ENCODE measurements at regions not wholly inside any gene's neighbourhood (a gene's known extent, or its start where the extent isn't known, plus 50 kb on each side); places are given as distances from the start of the nearest gene placed in this dataset.
"Not testable (repeated sequence)": the region's sequence is repeated elsewhere in the genome, so short reads cannot be mapped to it uniquely, and the experiment has no call there.

- ATAC-seq (no peak), DNase-seq (no peak)
- H3K4me1 ChIP-seq, result no peaks in the 10 kb centered on the region
- no peaks in the 10 kb centered on the region for H3K36me3 ChIP-seq
- no peaks in the 10 kb centered on the region for H3K27me3 ChIP-seq
- TF ChIP-seq, protein P1, sequence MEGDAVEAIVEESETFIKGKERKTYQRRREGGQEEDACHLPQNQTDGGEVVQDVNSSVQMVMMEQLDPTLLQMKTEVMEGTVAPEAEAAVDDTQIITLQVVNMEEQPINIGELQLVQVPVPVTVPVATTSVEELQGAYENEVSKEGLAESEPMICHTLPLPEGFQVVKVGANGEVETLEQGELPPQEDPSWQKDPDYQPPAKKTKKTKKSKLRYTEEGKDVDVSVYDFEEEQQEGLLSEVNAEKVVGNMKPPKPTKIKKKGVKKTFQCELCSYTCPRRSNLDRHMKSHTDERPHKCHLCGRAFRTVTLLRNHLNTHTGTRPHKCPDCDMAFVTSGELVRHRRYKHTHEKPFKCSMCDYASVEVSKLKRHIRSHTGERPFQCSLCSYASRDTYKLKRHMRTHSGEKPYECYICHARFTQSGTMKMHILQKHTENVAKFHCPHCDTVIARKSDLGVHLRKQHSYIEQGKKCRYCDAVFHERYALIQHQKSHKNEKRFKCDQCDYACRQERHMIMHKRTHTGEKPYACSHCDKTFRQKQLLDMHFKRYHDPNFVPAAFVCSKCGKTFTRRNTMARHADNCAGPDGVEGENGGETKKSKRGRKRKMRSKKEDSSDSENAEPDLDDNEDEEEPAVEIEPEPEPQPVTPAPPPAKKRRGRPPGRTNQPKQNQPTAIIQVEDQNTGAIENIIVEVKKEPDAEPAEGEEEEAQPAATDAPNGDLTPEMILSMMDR (IDR thresholded peaks at IDR 0.05), result no peak
- peaks cover 0 to 7% of the 10 kb centered on the region in 2 donors for H3K9me3 ChIP-seq
- H3K27ac ChIP-seq, result no peak overlapping the region
- intact Hi-C loops (cut with DNase I), result no loop called here
- no peak overlapping the region for H3K4me3 ChIP-seq
Measured at GRCh38 chr3:35440826-35441225, 198.5 kb upstream of the ARPP21 start.

DNA sequence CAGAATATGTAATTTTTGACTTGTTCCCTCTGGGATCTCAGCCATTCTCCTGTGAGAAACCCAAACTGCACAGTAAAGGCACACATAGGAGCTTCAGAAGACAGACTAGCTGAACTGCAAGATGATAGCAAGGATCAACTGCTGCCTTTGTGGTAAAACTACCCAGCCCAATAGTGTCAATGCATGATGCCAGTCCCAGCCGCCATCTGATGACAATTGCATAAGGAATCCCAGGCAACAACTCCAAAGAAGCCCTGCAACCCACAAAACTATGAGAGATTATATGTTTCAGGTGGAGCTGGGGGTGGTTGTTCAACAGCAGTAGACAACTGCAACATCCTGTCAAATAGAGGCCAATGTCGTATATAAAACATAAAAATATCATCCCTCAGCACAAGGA lies 192.4 kb upstream of the ARPP21 start:
- TF ChIP-seq, protein P1 (IDR thresholded peaks at IDR 0.05), result no peak
- no peak overlapping the region for H3K4me3 ChIP-seq

GRCh38 chr3:35448121-35448520 lies 191.2 kb upstream of the ARPP21 start:
- DNase-seq (no peak), ATAC-seq (no peak)
- peaks cover 0 to 2% of the 10 kb centered on the region in 2 donors for H3K9me3 ChIP-seq
- no peak overlapping the region for H3K4me3 ChIP-seq
- TF ChIP-seq, protein P1 (IDR thresholded peaks at IDR 0.05), result no peak
- H3K4me1 ChIP-seq, result no peaks in the 10 kb centered on the region
- H3K27me3 ChIP-seq, result no peaks in the 10 kb centered on the region
- H3K27ac ChIP-seq, result no peak overlapping the region
- no peaks in the 10 kb centered on the region for H3K36me3 ChIP-seq
- intact Hi-C loops (cut with DNase I), result no loop called here

More for the DNA sequence above, 192.4 kb upstream of the ARPP21 start:
- Histone ChIP-seq H3K4me1 (no peaks in the 10 kb centered on the region), H3K27ac (no peak overlapping the region), H3K27me3 (no peaks in the 10 kb centered on the region), H3K36me3 (no peaks in the 10 kb centered on the region), H3K9me3 (no peaks in the 10 kb centered on the region)
- no peak for DNase-seq
- intact Hi-C loops (cut with DNase I), result no loop called here
- no peak for ATAC-seq

DNA sequence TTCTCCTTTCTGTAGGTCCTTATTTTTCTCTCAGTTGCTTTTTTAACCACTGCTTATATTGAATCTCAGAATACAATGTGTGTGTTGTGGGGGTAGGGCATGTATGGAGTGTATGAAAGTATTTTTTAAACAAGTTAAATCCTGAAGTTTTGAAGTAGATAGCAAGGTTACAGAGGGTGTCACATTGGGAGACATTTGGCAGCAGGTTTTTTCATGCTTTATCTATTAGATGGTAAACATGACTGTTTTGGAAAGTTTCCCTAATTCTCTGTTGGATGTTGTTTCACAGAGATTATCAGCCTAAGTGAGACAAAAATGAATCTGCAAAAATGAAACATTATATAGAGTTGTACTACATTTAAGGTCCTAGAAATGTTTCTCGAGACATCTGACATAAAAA lies 190.6 kb upstream of the ARPP21 start:
- Histone ChIP-seq H3K4me1 (no peaks in the 10 kb centered on the region), H3K27me3 (no peaks in the 10 kb centered on the region), H3K27ac (no peak overlapping the region), H3K36me3 (no peaks in the 10 kb centered on the region), H3K9me3 (peaks cover 0 to 8% of the 10 kb centered on the region in 2 donors), H3K4me3 (no peak overlapping the region)
- no peak for ATAC-seq
- TF ChIP-seq, protein P1 (IDR thresholded peaks at IDR 0.05), result no peak
- DNase-seq, result no peak
- intact Hi-C loops (cut with DNase I), result no loop called here

GRCh38 chr3:35454819-35455218 lies 184.5 kb upstream of the ARPP21 start:
- H3K36me3 ChIP-seq; H3K27me3 ChIP-seq; H3K27ac ChIP-seq; intact Hi-C loops (cut with DNase I); ATAC-seq; H3K4me1 ChIP-seq; H3K4me3 ChIP-seq: not testable (repeated sequence)
- peaks cover 0 to 23% of the 10 kb centered on the region in 2 donors for H3K9me3 ChIP-seq
- peak in 1 of 4 donors; percentile 31 for DNase-seq

DNA sequence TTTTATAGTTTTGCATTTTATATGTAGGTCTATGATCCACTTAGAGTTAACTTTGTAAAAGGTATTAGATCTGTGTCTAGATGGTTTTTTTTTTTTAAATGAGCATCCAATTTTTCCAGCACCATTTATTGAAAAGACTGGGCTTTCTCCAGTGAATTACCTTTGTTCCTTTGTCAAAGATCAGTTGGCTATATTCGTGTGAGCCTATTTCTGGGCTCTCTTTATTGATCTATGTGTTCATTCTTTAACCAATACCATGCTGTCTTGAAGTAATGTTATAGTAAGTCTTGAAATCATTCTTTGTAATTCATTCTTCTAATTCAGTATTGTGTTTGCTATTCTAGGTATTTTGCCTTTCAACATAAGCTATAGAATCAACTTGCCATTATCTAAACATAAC lies 165.4 kb upstream of the ARPP21 start:
- DNase-seq, result no peak
- no peak for ATAC-seq
- TF ChIP-seq, protein P1 (IDR thresholded peaks at IDR 0.05), result no peak
- Histone ChIP-seq H3K4me1 (no peaks in the 10 kb centered on the region), H3K27ac (no peak overlapping the region), H3K9me3 (peaks cover 0 to 28% of the 10 kb centered on the region in 2 donors), H3K27me3 (no peaks in the 10 kb centered on the region), H3K4me3 (no peak overlapping the region), H3K36me3 (no peaks in the 10 kb centered on the region)
- intact Hi-C loops (cut with DNase I), result no loop called here

DNA sequence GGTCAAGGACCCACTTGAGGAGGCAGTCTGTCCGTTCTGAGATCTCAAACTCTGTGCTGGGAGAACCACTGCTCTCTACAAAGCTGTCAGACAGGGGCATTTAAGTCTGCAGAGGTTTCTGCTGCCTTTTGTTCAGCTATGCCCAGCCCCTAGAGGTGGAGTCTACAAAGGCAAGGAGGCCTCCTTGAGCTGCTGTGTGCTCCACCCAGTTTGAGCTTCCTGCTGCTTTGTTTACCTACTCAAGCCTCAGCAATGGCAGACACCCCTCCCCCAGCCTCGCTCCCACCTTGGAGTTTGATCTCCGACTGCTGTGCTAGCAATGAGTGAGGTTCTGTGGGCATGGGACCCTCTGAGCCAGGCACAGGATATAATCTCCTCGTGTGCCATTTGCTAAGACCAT lies 156.8 kb upstream of the ARPP21 start:
- DNase-seq, result peak in 1 of 4 donors; percentile 13

More for the DNA sequence above, 156.8 kb upstream of the ARPP21 start:
- H3K9me3 ChIP-seq; H3K27me3 ChIP-seq; H3K27ac ChIP-seq; H3K4me1 ChIP-seq; ATAC-seq; H3K4me3 ChIP-seq; H3K36me3 ChIP-seq; intact Hi-C loops (cut with DNase I): not testable (repeated sequence)

Measured in left lung (tissue), 4 donors.